NCI-H526 treated with DMSO at 0.1 percent for 48 hours (cell line): ENCODE measurements at regions not wholly inside any gene's neighbourhood (a gene's known extent, or its start where the extent isn't known, plus 50 kb on each side); places are given as distances from the start of the nearest gene placed in this dataset.

Experiments used
- DNase-seq: peaks from one replicate; lab custom pipeline; 2025; lab: John Stamatoyannopoulos, UW

GRCh38 chr9:120291050-120291449, 288.9 kb downstream of the CDK5RAP2 start:
- no peak for DNase-seq

GRCh38 chr9:120289990-120290975, 289.7 kb downstream of the CDK5RAP2 start:
- no peak for DNase-seq

GRCh38 chr9:120289098-120289497, 290.9 kb downstream of the CDK5RAP2 start:
- no peak for DNase-seq

- DNase-seq: no peak
Measured at GRCh38 chr9:120286530-120286929, 293.4 kb downstream of the CDK5RAP2 start.

- DNase-seq: no peak
Measured at GRCh38 chr9:120284821-120285220, 295.1 kb downstream of the CDK5RAP2 start.

DNA sequence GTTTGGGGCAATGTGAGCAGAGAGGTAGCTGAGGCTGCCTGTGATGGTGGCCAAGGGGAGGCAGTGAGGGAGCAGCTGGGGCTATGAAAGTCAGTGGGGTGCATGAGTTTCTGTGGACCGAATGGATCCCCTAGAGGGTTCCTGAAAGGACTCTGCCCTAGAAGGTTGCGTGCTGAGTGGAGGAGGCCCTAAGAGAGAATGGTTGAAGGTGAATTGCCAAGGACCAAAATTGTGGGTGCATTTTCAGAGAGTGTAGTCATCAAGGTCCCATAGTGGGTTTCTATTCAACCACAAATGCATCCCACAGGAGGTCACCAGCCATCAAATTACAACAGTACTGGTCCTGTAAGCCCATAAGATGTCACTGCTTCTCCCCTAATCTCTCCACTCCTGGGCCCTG, 298.3 kb downstream of the CDK5RAP2 start:
- no peak for DNase-seq

DNA sequence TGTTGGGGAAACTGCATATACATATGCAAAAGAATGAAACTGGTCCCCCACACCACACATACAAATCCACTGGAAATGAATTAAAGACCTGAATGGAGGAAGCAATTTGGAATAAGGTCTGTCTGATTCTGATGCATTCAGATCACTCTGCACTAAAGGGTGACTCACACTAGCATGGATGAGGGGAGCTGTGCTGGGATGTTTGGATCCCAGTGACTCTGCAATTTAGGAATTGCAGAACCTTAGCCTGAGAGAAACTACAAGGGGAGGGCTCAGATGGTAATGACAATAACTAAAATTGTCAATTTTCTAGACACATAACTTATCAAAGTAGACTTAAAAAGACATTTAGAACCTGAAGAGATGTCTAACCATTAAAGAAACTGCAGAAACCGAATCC, 312.0 kb downstream of the CDK5RAP2 start:
- DNase-seq: no peak

- DNase-seq: no peak
Measured at GRCh38 chr9:120265791-120266190, 314.2 kb downstream of the CDK5RAP2 start.

- DNase-seq: no peak
Measured at GRCh38 chr9:120264528-120264927, 315.4 kb downstream of the CDK5RAP2 start.

DNA sequence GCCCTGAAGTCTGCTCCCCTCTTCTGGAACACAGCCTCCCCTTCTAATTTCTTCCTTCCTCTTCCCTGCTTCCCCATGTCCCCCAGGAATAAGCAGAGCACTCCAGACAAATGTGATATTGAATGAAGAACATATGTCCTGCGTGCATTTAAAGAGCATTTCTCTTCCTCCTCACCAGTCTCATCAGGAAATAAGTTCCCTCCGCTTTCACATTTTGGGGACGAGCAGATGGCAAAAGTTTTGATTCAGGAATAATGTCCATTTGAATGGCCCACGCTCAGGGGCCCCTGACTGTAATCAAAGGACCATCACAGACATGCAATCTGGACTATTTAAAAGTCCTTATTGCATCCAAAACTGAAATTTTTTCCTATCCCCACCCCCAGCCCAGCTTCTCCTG, 316.1 kb downstream of the CDK5RAP2 start:
- DNase-seq: no peak

DNA sequence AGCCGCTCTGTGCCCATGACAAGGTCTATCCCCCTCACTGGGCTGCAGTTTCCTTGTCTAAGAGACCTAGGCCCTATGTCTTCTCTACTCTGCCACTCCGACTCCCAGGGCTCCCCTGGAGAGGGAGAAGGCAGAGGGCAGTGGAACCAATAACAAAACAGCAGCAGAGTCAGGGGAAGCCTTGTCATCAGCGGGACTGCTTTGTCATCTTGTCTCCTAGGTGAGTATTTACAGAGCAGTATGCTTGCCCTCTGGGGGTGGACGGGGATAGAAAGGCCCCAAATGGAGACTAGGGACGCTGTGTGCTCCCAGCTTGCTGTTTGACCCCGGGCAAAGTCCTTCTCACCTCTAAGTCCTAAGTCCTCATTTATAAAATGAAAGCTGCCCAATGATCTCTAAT, 318.5 kb downstream of the CDK5RAP2 start:
- DNase-seq: no peak

DNA sequence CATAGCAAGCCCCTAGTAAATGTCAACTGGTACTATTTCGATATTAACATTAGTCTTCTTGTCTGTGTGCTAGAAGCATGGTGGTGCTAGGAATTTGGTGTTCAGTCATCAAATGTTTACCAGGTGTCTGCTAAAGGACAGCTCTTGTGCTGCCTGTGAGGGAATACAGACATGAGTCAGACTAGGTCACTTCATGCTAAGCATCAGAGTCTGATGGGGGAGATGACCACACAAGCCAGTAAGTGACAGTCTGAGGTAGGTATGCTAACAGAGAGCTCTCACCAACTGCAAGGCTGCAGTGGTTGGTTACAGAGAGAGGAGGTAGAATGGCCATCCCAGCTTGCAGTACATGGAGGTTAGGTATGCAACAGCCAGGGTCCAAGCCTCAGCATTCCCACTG, 320.9 kb downstream of the CDK5RAP2 start:
- DNase-seq: no peak

GRCh38 chr9:120258096-120258495, 321.9 kb downstream of the CDK5RAP2 start:
- DNase-seq: no peak

DNA sequence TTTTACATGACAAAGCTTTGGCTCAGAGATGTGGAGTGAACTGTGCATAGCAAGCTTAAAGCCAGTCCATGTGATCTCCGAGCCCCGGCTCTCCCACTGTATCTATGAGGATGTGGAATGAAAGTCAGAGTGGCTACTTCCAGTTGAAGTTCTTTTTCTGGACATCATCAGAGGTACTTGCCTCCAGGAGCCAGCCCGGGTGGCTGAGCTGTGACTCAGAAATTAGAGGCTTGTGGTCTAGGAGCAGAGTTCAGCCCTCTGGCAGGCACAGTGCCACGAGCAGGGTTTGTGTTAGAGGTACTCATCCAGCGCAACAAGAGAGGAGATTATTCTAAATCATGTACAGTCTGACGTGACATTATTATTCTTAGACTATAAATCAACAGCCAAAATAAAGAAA, 322.5 kb downstream of the CDK5RAP2 start:
- DNase-seq: no peak

DNA sequence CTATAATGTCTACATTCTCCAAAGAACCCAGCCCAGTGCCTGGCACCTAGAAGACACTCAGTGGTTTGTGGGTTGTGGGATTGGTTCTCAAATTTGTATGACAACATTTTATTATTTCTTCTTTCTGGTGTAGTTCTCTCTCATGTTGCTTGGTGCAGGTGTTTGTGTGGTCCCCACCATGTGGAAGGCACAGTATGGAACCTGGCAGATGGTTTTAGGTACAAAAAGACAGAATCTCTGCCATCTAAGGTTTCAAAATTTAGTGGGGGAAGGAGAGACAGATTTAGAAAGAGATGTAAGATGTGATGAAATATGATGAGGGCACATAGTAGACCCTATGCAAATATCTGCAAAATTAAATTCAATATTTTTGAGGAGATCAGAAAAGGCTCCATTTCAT, 323.8 kb downstream of the CDK5RAP2 start:
- no peak for DNase-seq

GRCh38 chr9:120252248-120252647, 327.7 kb downstream of the CDK5RAP2 start:
- no peak for DNase-seq

GRCh38 chr9:120242116-120242811, 337.7 kb downstream of the CDK5RAP2 start:
- DNase-seq: no peak

DNA sequence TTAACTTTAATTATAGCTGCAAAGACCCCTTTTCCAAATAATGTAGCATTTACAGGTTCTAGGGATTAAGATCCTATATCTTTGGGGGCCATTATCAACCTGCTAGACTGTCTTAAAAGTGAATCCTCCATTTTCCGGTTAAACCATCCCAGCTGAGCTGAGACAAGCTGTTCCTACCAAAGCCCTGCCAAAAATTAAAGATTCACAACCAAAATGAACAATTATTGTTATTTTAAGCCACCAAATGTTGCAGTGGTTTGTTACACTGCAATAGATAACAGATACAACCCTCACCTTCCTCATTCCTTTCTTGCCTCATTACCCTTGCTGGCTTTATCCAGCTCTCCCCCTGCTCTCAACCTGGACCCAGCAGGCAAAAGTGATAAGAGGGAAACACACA, 343.4 kb downstream of the CDK5RAP2 start:
- DNase-seq: no peak

GRCh38 chr9:120235081-120235480, 344.9 kb downstream of the CDK5RAP2 start:
- no peak for DNase-seq

DNA sequence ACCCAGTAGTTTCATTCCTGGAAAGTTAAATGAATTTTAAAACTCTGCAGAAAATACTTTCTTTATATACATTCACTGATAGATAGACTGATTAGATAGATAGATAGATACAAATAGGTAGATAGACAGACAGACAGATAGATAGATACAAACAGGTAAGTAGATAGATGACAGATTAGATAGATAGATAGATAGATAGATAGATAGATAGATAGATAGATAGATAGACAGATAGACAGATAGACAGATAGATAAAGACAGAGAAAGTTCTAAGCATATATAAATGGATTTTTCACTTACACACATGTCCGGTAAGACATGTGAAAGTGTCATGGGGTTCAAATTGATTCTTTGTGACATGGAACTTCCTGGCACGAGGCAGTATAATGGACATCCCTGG, 349.7 kb downstream of the CDK5RAP2 start:
- no peak for DNase-seq

DNA sequence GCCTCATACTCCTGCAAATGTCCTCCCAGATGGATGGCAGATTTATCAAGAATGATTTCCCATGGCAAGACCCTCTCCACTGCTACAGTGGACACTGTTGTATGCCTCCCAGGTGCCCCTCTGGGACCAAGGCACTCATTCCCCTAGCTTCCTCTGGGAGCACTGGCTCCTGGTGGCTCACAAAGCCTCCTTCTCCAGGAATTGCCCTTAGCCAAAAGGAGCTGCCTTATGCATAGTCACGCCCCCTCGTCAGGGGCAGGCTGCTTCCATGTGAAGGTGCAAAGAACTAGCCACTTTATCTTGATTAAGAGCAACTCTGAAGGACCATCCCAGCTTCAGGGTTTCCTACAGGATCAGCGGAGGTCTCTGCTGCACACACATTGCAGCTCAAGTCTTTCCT, 358.1 kb downstream of the CDK5RAP2 start:
- no peak for DNase-seq

GRCh38 chr9:120214332-120214731, 365.6 kb downstream of the CDK5RAP2 start:
- DNase-seq: no peak

GRCh38 chr9:120212853-120213200, 367.1 kb downstream of the CDK5RAP2 start:
- DNase-seq: no peak
